ENCODE measurements at regions not wholly inside any gene's neighbourhood (a gene's known extent, or its start where the extent isn't known, plus 50 kb on each side); places are given as distances from the start of the nearest gene placed in this dataset.

GRCh38 chr6:150691463-150691862, 91.8 kb downstream of the PLEKHG1 start:
- Histone ChIP-seq H3K4me3 (ENCODE audit: low read depth, low read length) (no peak overlapping the region), H3K4me1 (ENCODE audit: control insufficient read depth, insufficient read depth, low read length) (peaks cover 20% of the 10 kb centered on the region), H3K9me3 (ENCODE audit: control insufficient read depth, insufficient read depth, low read depth, low read length) (no peaks in the 10 kb centered on the region), H3K36me3 (ENCODE audit: control insufficient read depth in 2 of 2, insufficient read depth in 1 of 2, low read length in 2 of 2) (no peaks in the 10 kb centered on the region), H3K27ac (ENCODE audit: extremely low read depth, low read depth, low read length) (no peak overlapping the region)
- TF ChIP-seq ZNF354C (tag by site-specific recombination; IDR thresholded peaks at IDR 0.05; ENCODE audit: borderline replicate concordance, low read depth) (no peak), ZNF19 (tag by site-specific recombination; IDR thresholded peaks at IDR 0.05; ENCODE audit: low read depth) (no peak), KLF10 (tag by site-specific recombination; IDR thresholded peaks at IDR 0.05) (no peak), ZNF23 (tag by site-specific recombination; IDR thresholded peaks at IDR 0.05; ENCODE audit: borderline replicate concordance) (no peak), GLIS1 (tag by site-specific recombination; IDR thresholded peaks at IDR 0.05) (no peak), ZSCAN18 (tag by site-specific recombination; IDR thresholded peaks at IDR 0.05) (no peak), KLF7 (tag by site-specific recombination; IDR thresholded peaks at IDR 0.05; ENCODE audit: borderline replicate concordance) (no peak), CTCF (tag by site-specific recombination; IDR thresholded peaks at IDR 0.05) (no peak), ZNF132 (tag by site-specific recombination; IDR thresholded peaks at IDR 0.05; ENCODE audit: borderline replicate concordance) (no peak), ZNF843 (tag by site-specific recombination; IDR thresholded peaks at IDR 0.05) (no peak), ZNF214 (tag by site-specific recombination; IDR thresholded peaks at IDR 0.05; ENCODE audit: borderline replicate concordance) (no peak), ZNF629 (tag by site-specific recombination; IDR thresholded peaks at IDR 0.05) (no peak), ZBTB8A (tag by site-specific recombination; IDR thresholded peaks at IDR 0.05) (no peak), ZNF416 (tag by site-specific recombination; IDR thresholded peaks at IDR 0.05) (no peak), ZNF133 (tag by site-specific recombination; IDR thresholded peaks at IDR 0.05) (no peak), ZFP3 (tag by site-specific recombination; IDR thresholded peaks at IDR 0.05; ENCODE audit: low read depth) (no peak), SP7 (tag by site-specific recombination; IDR thresholded peaks at IDR 0.05) (no peak)
- POLR2A ChIA-PET, result no interaction called here
- CTCF ChIA-PET, result no interaction called here

- Histone ChIP-seq H3K36me3 (ENCODE audit: control insufficient read depth in 2 of 2, insufficient read depth in 1 of 2, low read length in 2 of 2) (no peaks in the 10 kb centered on the region), H3K27ac (ENCODE audit: extremely low read depth, low read depth, low read length) (no peak overlapping the region), H3K9me3 (ENCODE audit: control insufficient read depth, insufficient read depth, low read depth, low read length) (no peaks in the 10 kb centered on the region), H3K4me3 (ENCODE audit: low read depth, low read length) (no peak overlapping the region), H3K4me1 (ENCODE audit: control insufficient read depth, insufficient read depth, low read length) (peaks cover 20% of the 10 kb centered on the region)
- ChIA-PET CTCF (interaction anchor here (0.6 to 1.2 kb wide), 4 partner anchors 8 to 91 kb away, joined by 3 to 6 read pairs (median 4); no protein-coding TSS in a partner anchor), POLR2A (interaction anchor here (0.6 kb wide), 1 partner anchor 22 kb away, joined by 3 read pairs; no protein-coding TSS in a partner anchor)
- no peak for TF ChIP-seq ZNF404 (tag by site-specific recombination; IDR thresholded peaks at IDR 0.05)
- no peak for TF ChIP-seq ZNF521 (tag by site-specific recombination; IDR thresholded peaks at IDR 0.05)
- TF ChIP-seq SP3 (tag by site-specific recombination; IDR thresholded peaks at IDR 0.05), result no peak
- no peak for TF ChIP-seq ZFP41 (tag by site-specific recombination; IDR thresholded peaks at IDR 0.05; ENCODE audit: borderline replicate concordance)
- peak; percentile 56; the same call in 1 of the 2 replicates for TF ChIP-seq PRDM1 (tag by site-specific recombination; IDR thresholded peaks at IDR 0.05)
- no peak for TF ChIP-seq GLI4 (tag by site-specific recombination; IDR thresholded peaks at IDR 0.05)
These were observed 92.9 kb downstream of the PLEKHG1 start for GRCh38 chr6:150692604-150693003.
